ENCODE measurements at regions not wholly inside any gene's neighbourhood (a gene's known extent, or its start where the extent isn't known, plus 50 kb on each side); places are given as distances from the start of the nearest gene placed in this dataset.

DNA sequence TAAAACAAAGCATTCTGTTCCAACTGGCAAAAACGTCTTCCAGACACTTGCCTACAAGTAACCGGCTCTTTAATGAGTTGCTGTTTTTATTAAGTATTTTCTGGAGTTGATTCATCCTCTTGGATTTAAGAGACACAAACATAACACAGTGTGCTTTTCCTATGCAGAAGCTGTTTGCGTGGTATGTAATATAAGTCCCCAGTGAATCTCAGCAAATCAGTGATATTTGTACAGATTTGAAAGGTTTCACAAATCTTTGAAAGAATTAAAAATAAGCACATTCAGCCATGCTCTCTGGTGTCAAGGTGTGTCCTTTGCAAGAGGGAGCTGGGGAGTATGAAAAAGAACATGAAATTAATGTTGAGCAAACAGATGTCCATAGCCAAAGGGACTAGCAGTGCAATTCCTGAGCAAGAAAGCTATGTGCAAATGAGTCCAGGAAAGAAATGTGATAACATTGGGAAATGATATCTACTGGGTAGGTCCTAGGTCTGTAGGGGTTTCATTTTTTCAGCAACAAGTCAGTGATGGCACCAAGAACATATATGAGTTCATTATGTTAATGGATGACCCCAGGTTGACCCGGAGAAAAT is 170.1 kb upstream of the PHACTR1 start:
- no peak for DNase-seq (ENCODE audit: low read depth in 1 of 2, low spot score in 2 of 2)
- H3K56ac ChIP-seq (replicated peaks; ENCODE audit: insufficient read length, low read depth, low read length): no peak overlapping the region
- ChIA-PET POLR2A (ENCODE audit: partially characterized antibody) (no interaction called here), CTCF (ENCODE audit: partially characterized antibody) (interaction anchor here (1.6 kb wide), 1 partner anchor 258 kb away, joined by 5 read pairs; no protein-coding TSS in a partner anchor)
- no peak overlapping the region for H2BK15ac ChIP-seq (ENCODE audit: low read length)
- H3K4me3 ChIP-seq (ENCODE audit: extremely low read depth in 1 of 4, insufficient read depth in 2 of 4, low read depth in 3 of 4, low read length in 4 of 4): no peak overlapping the region
- no peaks in the 10 kb centered on the region for H3K79me2 ChIP-seq (ENCODE audit: control insufficient read depth in 1 of 2, insufficient read depth in 2 of 2, low read length in 2 of 2)
- H3K9me3 ChIP-seq (ENCODE audit: insufficient read depth in 2 of 2, low read depth in 1 of 2, low read length in 1 of 2): peaks cover 4 to 18% of the 10 kb centered on the region in 2 experiments; a peak in 2 of 4 replicates
- H4K91ac ChIP-seq (replicated peaks; ENCODE audit: insufficient read length, low read length): no peak overlapping the region
- no peak overlapping the region for H4K5ac ChIP-seq (ENCODE audit: insufficient read length, low read depth, low read length)
- no peak overlapping the region for H4K8ac ChIP-seq (ENCODE audit: extremely low read depth, insufficient read depth, low read length)
- H2BK12ac ChIP-seq (ENCODE audit: low read depth, low read length): no peak overlapping the region
- no peak overlapping the region for H3K9ac ChIP-seq (replicated peaks in 1 of 4; ENCODE audit: extremely low read depth in 1 of 4, low read depth in 3 of 4, low read length in 3 of 4)
- FAIRE-seq: no peak
- no peak overlapping the region for H2AK5ac ChIP-seq (ENCODE audit: low read depth, low read length)
- WGBS, 2 experiments (ENCODE audit: extremely low coverage in 1 of 2, insufficient coverage in 1 of 2, insufficient read length in 1 of 2, insufficient replicate concordance in 2 of 2, low coverage in 1 of 2, low lambda C conversion rate in 2 of 2, missing lambda C conversion rate in 1 of 2): 92% methylated on average over 4 of the region's 4 CpGs; no CpG with 5 or more reads in 1 of the 2 experiments
- H3K18ac ChIP-seq (ENCODE audit: extremely low read depth, low read length): no peak overlapping the region
- H2BK120ac ChIP-seq (replicated peaks; ENCODE audit: low read depth, low read length): no peak overlapping the region
- H3K4me1 ChIP-seq (replicated peaks in 1 of 4; ENCODE audit: control insufficient read depth in 3 of 4, insufficient read depth in 4 of 4, low read length in 3 of 4): no peaks in the 10 kb centered on the region
- H3K23ac ChIP-seq (ENCODE audit: insufficient read length): no peak overlapping the region
- H3K79me1 ChIP-seq (ENCODE audit: low read depth, low read length): no peaks in the 10 kb centered on the region
- no peak overlapping the region for H3K4me2 ChIP-seq (ENCODE audit: insufficient read depth in 1 of 2, low read depth in 2 of 2, low read length in 2 of 2)
- H3K27ac ChIP-seq (ENCODE audit: low read depth, low read length): no peak overlapping the region
- no peak overlapping the region for H2AFZ ChIP-seq (ENCODE audit: low read length)
- H3K23me2 ChIP-seq (ENCODE audit: low read depth, low read length): no peaks in the 10 kb centered on the region
- no peaks in the 10 kb centered on the region for H3K36me3 ChIP-seq (ENCODE audit: control insufficient read depth in 2 of 4, insufficient read depth in 4 of 4, low read length in 3 of 4)
- no peaks in the 10 kb centered on the region for H3K27me3 ChIP-seq (replicated peaks in 1 of 4; ENCODE audit: control insufficient read depth in 3 of 4, extremely low read depth in 1 of 4, insufficient read depth in 3 of 4, low read length in 3 of 4)
- no peaks in the 10 kb centered on the region for H4K20me1 ChIP-seq (replicated peaks in 1 of 2; ENCODE audit: control insufficient read depth in 1 of 2, insufficient read depth in 2 of 2, low read length in 2 of 2)
- H3K14ac ChIP-seq (ENCODE audit: insufficient read length): no peak overlapping the region
- no peak overlapping the region for H2BK5ac ChIP-seq (ENCODE audit: low read depth, low read length)
- no peak overlapping the region for H2BK20ac ChIP-seq (ENCODE audit: low read length)
- no peak overlapping the region for H3K4ac ChIP-seq (replicated peaks; ENCODE audit: insufficient read length, low read depth, low read length)
- TF ChIP-seq ASH2L (IDR thresholded peaks at IDR 0.05; ENCODE audit: low read length): no peak
- no peak for TF ChIP-seq SAP30 (IDR thresholded peaks at IDR 0.05; ENCODE audit: insufficient read depth, insufficient replicate concordance, low read length)
- TF ChIP-seq EP300 (IDR thresholded peaks at IDR 0.05; ENCODE audit: borderline replicate concordance in 1 of 2, low read depth in 2 of 2, low read length in 2 of 2): no peak
- TF ChIP-seq GTF2F1 (IDR thresholded peaks at IDR 0.05; ENCODE audit: borderline replicate concordance, low read depth, low read length): no peak
- TF ChIP-seq CBX5 (IDR thresholded peaks at IDR 0.05; ENCODE audit: low read depth, low read length): no peak
- TF ChIP-seq CBX8 (IDR thresholded peaks at IDR 0.05; ENCODE audit: borderline replicate concordance, low read depth, low read length): no peak
- no peak for TF ChIP-seq YY1 (IDR thresholded peaks at IDR 0.05; ENCODE audit: low read depth, low read length)
- no peak for TF ChIP-seq POLR2A (IDR thresholded peaks at IDR 0.05; ENCODE audit: control extremely low read depth in 1 of 2, low read depth in 2 of 2, low read length in 2 of 2)
- no peak for TF ChIP-seq KDM4A (IDR thresholded peaks at IDR 0.05; ENCODE audit: low read depth, low read length, severe bottlenecking)
- TF ChIP-seq CREB1 (IDR thresholded peaks at IDR 0.05): no peak
- no peak for TF ChIP-seq TEAD4 (IDR thresholded peaks at IDR 0.05; ENCODE audit: low read depth, low read length)
- TF ChIP-seq GABPA (IDR thresholded peaks at IDR 0.05; ENCODE audit: borderline replicate concordance, insufficient read depth, low read length): no peak
- TF ChIP-seq HDAC2 (IDR thresholded peaks at IDR 0.05; ENCODE audit: borderline replicate concordance in 1 of 2, low read depth in 2 of 2, low read length in 2 of 2): no peak
- no peak for TF ChIP-seq ATF3 (IDR thresholded peaks at IDR 0.05; ENCODE audit: insufficient read depth, low read depth, low read length)

Data from H1 (cell line).